OCI-LY1 (cell line): ENCODE measurements at regions not wholly inside any gene's neighbourhood (a gene's known extent, or its start where the extent isn't known, plus 50 kb on each side); places are given as distances from the start of the nearest gene placed in this dataset.

Experiments
- H2AFZ ChIP-seq: fragments of 200-600 bp; sonication (generic), shearing (Covaris generic); 2 replicates; pipeline ENCODE4 v1.6.0; 2014; ENCODE audit warnings: antibody characterized with exemption, mild to moderate bottlenecking, low read length
- H3F3A ChIP-seq: fragments of 200-600 bp; sonication (generic), shearing (Covaris generic); 2 replicates; pipeline ENCODE4 v1.6.0; 2014; ENCODE audit warnings: mild to moderate bottlenecking, antibody characterized with exemption, low read length, moderate library complexity; ENCODE audit not compliant: insufficient read depth
- H3K27ac ChIP-seq: fragments of 200-600 bp; sonication (generic); 2 replicates; pipeline ENCODE4 v1.5.1; 2014; ENCODE audit warnings: low read length, mixed run types, mild to moderate bottlenecking, low read depth; ENCODE audit not compliant: poor library complexity, severe bottlenecking
- H3K27me3 ChIP-seq: fragments of 200-600 bp; sonication (generic); 2 replicates; pipeline ENCODE4 v1.6.0; 2014; ENCODE audit warnings: antibody characterized with exemption, mild to moderate bottlenecking, low read length, moderate library complexity; ENCODE audit not compliant: insufficient read depth
- H3K36me3 ChIP-seq: fragments of 200-600 bp; sonication (generic); 2 replicates; pipeline ENCODE4 v1.6.1; 2014; ENCODE audit warnings: mild to moderate bottlenecking, antibody characterized with exemption, low read length, moderate library complexity, mixed read lengths; ENCODE audit not compliant: insufficient read depth
- H3K4me1 ChIP-seq: fragments of 200-600 bp; sonication (generic); 2 replicates; pipeline ENCODE4 v1.5.1; 2014; ENCODE audit warnings: mild to moderate bottlenecking, low read length, moderate library complexity; ENCODE audit not compliant: insufficient read depth, severe bottlenecking
- H3K4me2 ChIP-seq: fragments of 200-600 bp; sonication (generic), shearing (Covaris generic); 2 replicates; pipeline ENCODE4 v1.6.1; 2014; ENCODE audit warnings: low read length
- H3K4me3 ChIP-seq: fragments of 200-600 bp; sonication (generic); 2 replicates; pipeline ENCODE4 v1.5.1; 2014; ENCODE audit warnings: low read length, low read depth, mild to moderate bottlenecking, mixed read lengths; ENCODE audit not compliant: poor library complexity, severe bottlenecking
- H3K79me2 ChIP-seq: fragments of 200-600 bp; shearing (Covaris generic); 2 replicates; pipeline ENCODE4 v1.6.1; 2016; ENCODE audit warnings: mixed run types, low read length, mixed read lengths; ENCODE audit not compliant: insufficient read depth
- H3K9ac ChIP-seq: fragments of 200-600 bp; sonication (generic), shearing (Covaris generic); 2 replicates; pipeline ENCODE4 v1.6.1; 2014; ENCODE audit warnings: mild to moderate bottlenecking, low read length, mixed read lengths
- H3K9me2 ChIP-seq: fragments of 200-600 bp; sonication (generic), shearing (Covaris generic); 2 replicates; pipeline ENCODE4 v1.6.1; 2014; ENCODE audit warnings: low read depth, mild to moderate bottlenecking, low read length, mixed read lengths
- H3K9me3 ChIP-seq: fragments of 200-600 bp; shearing (Covaris generic); 2 replicates; pipeline ENCODE4 v1.6.1; 2014; ENCODE audit warnings: low read length, mixed read lengths
- H4K20me1 ChIP-seq: fragments of 200-600 bp; sonication (generic), shearing (Covaris generic); 2 replicates; pipeline ENCODE4 v1.6.0; 2016; ENCODE audit warnings: mild to moderate bottlenecking, low read length; ENCODE audit not compliant: insufficient read depth
- CTCF ChIP-seq: fragments of 200-600 bp; sonication (generic), shearing (Covaris generic); IDR thresholded peaks from 2 replicates; pipeline ENCODE4 v1.5.1; 2017; ENCODE audit warnings: mild to moderate bottlenecking, antibody characterized with exemption, low read length, moderate library complexity, mixed read lengths
- EZH2 ChIP-seq: fragments of 200-600 bp; sonication (generic), shearing (Covaris generic); IDR thresholded peaks from 2 replicates; pipeline ENCODE4 v1.8.0; 2017; ENCODE audit warnings: borderline replicate concordance, mixed run types, mild to moderate bottlenecking, antibody characterized with exemption, low read length, moderate library complexity, mixed read lengths

GRCh38 chr14:104355101-104356019 is 217.0 kb downstream of the KIF26A start:
- no peak overlapping the region for H2AFZ ChIP-seq
- no peak overlapping the region for H3K9ac ChIP-seq
- H3K27me3 ChIP-seq = no peaks in the 10 kb centered on the region; the same call in 1 of the 2 replicates

DNA sequence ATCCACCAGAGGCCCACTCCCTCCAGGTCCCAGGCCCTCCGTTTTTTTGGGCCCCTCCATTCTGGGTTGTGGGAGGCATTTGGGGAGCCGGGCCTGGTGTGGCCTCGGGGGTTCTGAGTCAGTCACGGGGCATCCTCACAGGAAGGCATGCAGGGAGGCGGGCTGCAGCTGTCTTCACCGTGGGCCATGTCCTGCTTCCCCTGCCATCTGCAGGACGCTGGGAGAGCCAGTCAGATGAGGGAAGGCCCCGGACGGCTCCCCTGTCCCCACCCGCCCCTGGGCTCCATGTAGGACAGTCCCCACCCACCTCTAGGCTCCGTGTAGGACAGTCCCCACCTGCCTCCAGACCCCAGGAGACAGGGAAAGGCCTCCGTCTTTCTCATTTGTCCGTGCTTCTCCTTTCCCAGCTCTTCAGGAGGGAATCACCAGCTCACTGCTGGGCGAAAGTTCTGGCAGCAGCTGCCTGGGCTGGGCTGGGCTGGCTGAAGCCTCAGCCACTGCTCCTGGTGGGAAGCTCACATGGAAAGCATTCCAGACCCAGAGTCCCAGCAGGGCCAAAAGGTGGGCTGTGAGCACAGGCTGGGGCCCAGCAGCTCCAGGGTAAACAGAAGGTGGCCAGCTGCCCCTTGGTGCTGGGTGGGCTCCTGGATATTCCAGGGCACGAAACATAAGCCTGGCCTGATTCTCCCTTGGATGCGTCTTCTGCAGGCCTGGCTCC is 217.8 kb downstream of the KIF26A start:
- Histone ChIP-seq H3K9ac (no peak overlapping the region), H3K27ac (no peak overlapping the region), H4K20me1 (no peaks in the 10 kb centered on the region), H3K4me2 (no peak overlapping the region), H2AFZ (no peak overlapping the region), H3K27me3 (no peaks in the 10 kb centered on the region; the same call in 1 of the 2 replicates), H3F3A (no peaks in the 10 kb centered on the region), H3K36me3 (no peaks in the 10 kb centered on the region), H3K4me1 (no peaks in the 10 kb centered on the region), H3K9me2 (no peaks in the 10 kb centered on the region), H3K79me2 (no peaks in the 10 kb centered on the region), H3K4me3 (no peak overlapping the region), H3K9me3 (no peaks in the 10 kb centered on the region)
- no peak for TF ChIP-seq EZH2
- no peak for TF ChIP-seq CTCF

More at GRCh38 chr14:104355101-104356019, 217.0 kb downstream of the KIF26A start:
- no peaks in the 10 kb centered on the region for H3K4me1 ChIP-seq
- no peak overlapping the region for H3K4me3 ChIP-seq
- H3F3A ChIP-seq = no peaks in the 10 kb centered on the region
- no peaks in the 10 kb centered on the region for H3K36me3 ChIP-seq
- no peaks in the 10 kb centered on the region for H3K9me3 ChIP-seq
- no peak for TF ChIP-seq EZH2
- H3K9me2 ChIP-seq = no peaks in the 10 kb centered on the region
- no peaks in the 10 kb centered on the region for H4K20me1 ChIP-seq
- H3K27ac ChIP-seq = no peak overlapping the region
- no peaks in the 10 kb centered on the region for H3K79me2 ChIP-seq
- no peak overlapping the region for H3K4me2 ChIP-seq

GRCh38 chr14:104356738-104357688 is 218.6 kb downstream of the KIF26A start:
- Histone ChIP-seq H3K27me3 (no peaks in the 10 kb centered on the region; the same call in 1 of the 2 replicates), H3K9me3 (no peaks in the 10 kb centered on the region), H3K4me2 (no peak overlapping the region), H3K4me3 (no peak overlapping the region), H3K9ac (no peak overlapping the region), H3K4me1 (no peaks in the 10 kb centered on the region), H3F3A (no peaks in the 10 kb centered on the region), H3K27ac (no peak overlapping the region), H4K20me1 (no peaks in the 10 kb centered on the region), H3K36me3 (no peaks in the 10 kb centered on the region), H3K9me2 (no peaks in the 10 kb centered on the region), H2AFZ (no peak overlapping the region), H3K79me2 (no peaks in the 10 kb centered on the region)
- no peak for TF ChIP-seq EZH2
- TF ChIP-seq CTCF = no peak
